ENCODE measurements at regions not wholly inside any gene's neighbourhood (a gene's known extent, or its start where the extent isn't known, plus 50 kb on each side); places are given as distances from the start of the nearest gene placed in this dataset.
"Not testable (repeated sequence)": the region's sequence is repeated elsewhere in the genome, so short reads cannot be mapped to it uniquely, and the experiment has no call there.

- no peak for DNase-seq (ENCODE audit: low read depth in 2 of 2)
These were observed 51.2 kb upstream of the CARD11 start for GRCh38 chr7:3094701-3095445.

GRCh38 chr7:3097734-3098133, 54.1 kb upstream of the CARD11 start:
- DNase-seq (ENCODE audit: low read depth in 2 of 2): no peak

- no peak for DNase-seq (ENCODE audit: low read depth in 2 of 2)
These were observed 58.5 kb upstream of the CARD11 start for GRCh38 chr7:3102159-3102558.

- DNase-seq (ENCODE audit: low read depth in 2 of 2): peak in 1 of 2 donors; percentile 26
These were observed 60.1 kb upstream of the CARD11 start for GRCh38 chr7:3103614-3104398.

- no peak for DNase-seq (ENCODE audit: low read depth in 2 of 2)
These were observed 62.2 kb upstream of the CARD11 start for GRCh38 chr7:3105856-3106255.

GRCh38 chr7:3106361-3106826, 62.7 kb upstream of the CARD11 start:
- DNase-seq (ENCODE audit: low read depth in 2 of 2): peak in 1 of 2 donors; percentile 45

- no peak for DNase-seq (ENCODE audit: low read depth in 2 of 2)
These were observed 63.6 kb upstream of the CARD11 start for GRCh38 chr7:3107228-3107763.

GRCh38 chr7:3107889-3108570, 64.4 kb upstream of the CARD11 start:
- DNase-seq (ENCODE audit: low read depth in 2 of 2): no peak

- DNase-seq (ENCODE audit: low read depth in 2 of 2): no peak
These were observed 65.7 kb upstream of the CARD11 start for GRCh38 chr7:3109311-3109915.

GRCh38 chr7:3112479-3113134, 68.9 kb upstream of the CARD11 start:
- no peak for DNase-seq (ENCODE audit: low read depth in 2 of 2)

GRCh38 chr7:3114917-3115316, 71.2 kb upstream of the CARD11 start:
- DNase-seq (ENCODE audit: low read depth in 2 of 2): no peak

GRCh38 chr7:3117081-3117480, 73.4 kb upstream of the CARD11 start:
- DNase-seq (ENCODE audit: low read depth in 2 of 2): no peak

- DNase-seq (ENCODE audit: low read depth in 2 of 2): no peak
These were observed 74.0 kb upstream of the CARD11 start for GRCh38 chr7:3117488-3118231.

- DNase-seq (ENCODE audit: low read depth in 2 of 2): not testable (repeated sequence)
These were observed 75.8 kb upstream of the CARD11 start for GRCh38 chr7:3119352-3119927.

- no peak for DNase-seq (ENCODE audit: low read depth in 2 of 2)
These were observed 76.3 kb upstream of the CARD11 start for GRCh38 chr7:3119963-3120362.

- DNase-seq (ENCODE audit: low read depth in 2 of 2): no peak
These were observed 76.8 kb upstream of the CARD11 start for GRCh38 chr7:3120513-3120912.

- no peak for DNase-seq (ENCODE audit: low read depth in 2 of 2)
These were observed 85.3 kb upstream of the CARD11 start for GRCh38 chr7:3128857-3129490.

- DNase-seq (ENCODE audit: low read depth in 2 of 2): no peak
These were observed 90.2 kb upstream of the CARD11 start for GRCh38 chr7:3133811-3134385.

GRCh38 chr7:3134745-3135144, 91.1 kb upstream of the CARD11 start:
- DNase-seq (ENCODE audit: low read depth in 2 of 2): no peak
